Mesenchymal stem cell (in vitro differentiated cells and primary cell): ENCODE measurements at regions not wholly inside any gene's neighbourhood (a gene's known extent, or its start where the extent isn't known, plus 50 kb on each side); places are given as distances from the start of the nearest gene placed in this dataset.
"Not testable (repeated sequence)": the region's sequence is repeated elsewhere in the genome, so short reads cannot be mapped to it uniquely, and the experiment has no call there.

Source experiments
- DNase-seq: peaks from one replicate; pipeline ENCODE4 v3.0.0-alpha.2; 2013
- H2AFZ ChIP-seq: one replicate; pipeline ENCODE4 v1.6.1; 2013; ENCODE audit warnings: low read depth, mild to moderate bottlenecking, control low read depth, inconsistent platforms, low read length, moderate library complexity
- H2AK5ac ChIP-seq: 2 replicates; pipeline ENCODE4 v1.6.1; 2013; ENCODE audit warnings: low read length, moderate library complexity, mild to moderate bottlenecking, inconsistent platforms; ENCODE audit not compliant: severe bottlenecking
- H2BK120ac ChIP-seq: one replicate; pipeline ENCODE4 v1.6.1; 2013; ENCODE audit warnings: low read depth, mild to moderate bottlenecking, inconsistent platforms, low read length, moderate library complexity
- H2BK12ac ChIP-seq, 2 experiments: one replicate each; pipeline ENCODE4 v1.6.1; 2013; ENCODE audit warnings: inconsistent platforms in 2 of 2, low read length in 2 of 2, mild to moderate bottlenecking in 2 of 2, moderate library complexity in 2 of 2, control low read depth in 1 of 2
- H2BK15ac ChIP-seq: one replicate; pipeline ENCODE4 v1.6.1; 2013; ENCODE audit warnings: mild to moderate bottlenecking, low read depth, inconsistent platforms; ENCODE audit not compliant: poor library complexity, severe bottlenecking
- H2BK5ac ChIP-seq: 2 replicates; pipeline ENCODE4 v1.6.1; 2013; ENCODE audit warnings: low read depth, mild to moderate bottlenecking, low read length, control low read depth, inconsistent platforms; ENCODE audit not compliant: poor library complexity, severe bottlenecking
- H3K14ac ChIP-seq, 2 experiments: one replicate each; pipeline ENCODE4 v1.6.1; 2013; ENCODE audit warnings: inconsistent platforms in 2 of 2, low read length in 2 of 2, control low read depth in 1 of 2, mild to moderate bottlenecking in 1 of 2, moderate library complexity in 1 of 2
- H3K18ac ChIP-seq, 2 experiments: one replicate each; pipeline ENCODE4 v1.6.1; 2013; ENCODE audit warnings: inconsistent platforms in 2 of 2, low read length in 2 of 2, control low read depth in 1 of 2, low read depth in 1 of 2, mild to moderate bottlenecking in 1 of 2
- H3K23ac ChIP-seq, 2 experiments: one replicate each; pipeline ENCODE4 v1.6.1; 2013; ENCODE audit warnings: inconsistent platforms in 2 of 2, low read length in 2 of 2, mild to moderate bottlenecking in 2 of 2, moderate library complexity in 2 of 2, control low read depth in 1 of 2
- H3K27ac ChIP-seq: 2 replicates; pipeline ENCODE4 v1.5.1; 2013; ENCODE audit warnings: mild to moderate bottlenecking, moderate library complexity, low read length, control low read depth, inconsistent platforms; ENCODE audit not compliant: poor library complexity, severe bottlenecking
- H3K27me3 ChIP-seq, 2 experiments: 2 replicates each; pipeline versions ENCODE4 v1.6.1 to v1.7.0; 2013; ENCODE audit warnings: low read length in 2 of 2, mild to moderate bottlenecking in 2 of 2, moderate library complexity in 2 of 2, control low read depth in 1 of 2, inconsistent platforms in 1 of 2; ENCODE audit not compliant: control insufficient read depth in 1 of 2, insufficient read depth in 1 of 2
- H3K36me3 ChIP-seq, 2 experiments: 2 replicates each; pipeline versions ENCODE4 v1.6.1 to v1.7.0; 2013; ENCODE audit warnings: low read length in 2 of 2, control low read depth in 1 of 2, inconsistent platforms in 1 of 2, low read depth in 1 of 2, mild to moderate bottlenecking in 1 of 2; ENCODE audit not compliant: insufficient read depth in 2 of 2, control insufficient read depth in 1 of 2
- H3K4ac ChIP-seq, 2 experiments: one replicate each; pipeline ENCODE4 v1.6.1; 2013; ENCODE audit warnings: inconsistent platforms in 2 of 2, low read length in 2 of 2, mild to moderate bottlenecking in 2 of 2, moderate library complexity in 2 of 2, control low read depth in 1 of 2, low read depth in 1 of 2
- H3K4me1 ChIP-seq: 2 replicates; pipeline ENCODE4 v1.6.1; 2013; ENCODE audit warnings: low read depth, low read length, control low read depth; ENCODE audit not compliant: control insufficient read depth, insufficient read depth
- H3K4me2 ChIP-seq: 2 replicates; pipeline ENCODE4 v1.6.1; 2013; ENCODE audit warnings: low read length, mild to moderate bottlenecking, inconsistent platforms; ENCODE audit not compliant: poor library complexity, severe bottlenecking
- H3K4me3 ChIP-seq, 2 experiments: 2 replicates each; pipeline versions ENCODE4 v1.5.1 to v1.7.0; 2013; ENCODE audit warnings: low read length in 2 of 2, mild to moderate bottlenecking in 2 of 2, control low read depth in 1 of 2, low read depth in 1 of 2; ENCODE audit not compliant: insufficient read depth in 1 of 2
- H3K79me1 ChIP-seq: replicated peaks from 2 replicates; pipeline ENCODE4 v1.6.1; 2013; ENCODE audit warnings: mild to moderate bottlenecking, control low read depth, low read length, inconsistent platforms; ENCODE audit not compliant: poor library complexity, severe bottlenecking
- H3K9ac ChIP-seq: 2 replicates; pipeline ENCODE4 v1.7.0; 2013; ENCODE audit warnings: mild to moderate bottlenecking, low read length, moderate library complexity
- H3K9me3 ChIP-seq: 2 replicates; pipeline ENCODE4 v1.7.0; 2013; ENCODE audit warnings: mild to moderate bottlenecking, low read length; ENCODE audit not compliant: control insufficient read depth
- H4K8ac ChIP-seq: one replicate; pipeline ENCODE4 v1.6.1; 2013; ENCODE audit warnings: inconsistent platforms, mild to moderate bottlenecking, low read length, moderate library complexity
- H4K91ac ChIP-seq: one replicate; pipeline ENCODE4 v1.6.1; 2013; ENCODE audit warnings: mild to moderate bottlenecking, low read length, inconsistent platforms
- WGBS: methylation state at CpG from one replicate; pipeline ENCODE4 v1.1.7; 2013; ENCODE audit warnings: mixed read lengths; 5-methylcytosine and 5-hydroxymethylcytosine counted together

GRCh38 chr12:97886511-97887176 is 424.0 kb downstream of the RMST start:
- H2AFZ ChIP-seq = no peak overlapping the region
- no peaks in the 10 kb centered on the region for H3K4me1 ChIP-seq
- no peak overlapping the region for H3K4me3 ChIP-seq
- H4K8ac ChIP-seq = no peak overlapping the region
- H2BK5ac ChIP-seq = no peak overlapping the region
- no peaks in the 10 kb centered on the region for H3K36me3 ChIP-seq
- H2BK120ac ChIP-seq = no peak overlapping the region
- no peak overlapping the region for H3K4me2 ChIP-seq
- H3K23ac ChIP-seq = no peak overlapping the region
- WGBS = 97% methylated on average over 2 of the region's 4 CpGs
- H2BK15ac ChIP-seq = no peak overlapping the region
- no peaks in the 10 kb centered on the region for H3K27me3 ChIP-seq
- no peak overlapping the region for H3K9ac ChIP-seq
- H3K27ac ChIP-seq = no peak overlapping the region
- H4K91ac ChIP-seq = no peak overlapping the region
- H3K79me1 ChIP-seq = no peaks in the 10 kb centered on the region
- no peak overlapping the region for H3K4ac ChIP-seq
- no peak overlapping the region for H3K14ac ChIP-seq
- no peak overlapping the region for H2BK12ac ChIP-seq
- no peak for DNase-seq
- no peak overlapping the region for H2AK5ac ChIP-seq
- no peaks in the 10 kb centered on the region for H3K9me3 ChIP-seq
- no peak overlapping the region for H3K18ac ChIP-seq

GRCh38 chr12:97897881-97898280 is 435.3 kb downstream of the RMST start:
- not testable (repeated sequence) for H3K18ac ChIP-seq, H3K27ac ChIP-seq, H4K91ac ChIP-seq, H4K8ac ChIP-seq, H3K79me1 ChIP-seq, H3K9me3 ChIP-seq, H2AK5ac ChIP-seq, H2BK12ac ChIP-seq, H3K36me3 ChIP-seq, H2BK15ac ChIP-seq, H3K14ac ChIP-seq, H2BK120ac ChIP-seq, H3K9ac ChIP-seq, DNase-seq, H3K4me2 ChIP-seq, H3K4me3 ChIP-seq, H3K23ac ChIP-seq, H2BK5ac ChIP-seq, H3K27me3 ChIP-seq, H3K4me1 ChIP-seq
- Histone ChIP-seq H2AFZ (peak overlapping the region; percentile 27), H3K4ac (peak overlapping the region in 1 of 2 experiments; percentile 16)
- WGBS = 33% methylated on average over 6 of the region's 6 CpGs

- Histone ChIP-seq H3K9ac (no peak overlapping the region), H3K4me2 (no peak overlapping the region), H3K4ac (no peak overlapping the region), H2BK15ac (no peak overlapping the region), H3K4me3 (no peak overlapping the region), H3K9me3 (no peaks in the 10 kb centered on the region), H3K23ac (no peak overlapping the region), H2AFZ (no peak overlapping the region), H3K18ac (no peak overlapping the region), H2BK5ac (no peak overlapping the region), H4K91ac (no peak overlapping the region), H3K27ac (no peak overlapping the region), H3K14ac (no peak overlapping the region), H2AK5ac (no peak overlapping the region), H2BK12ac (no peak overlapping the region), H3K4me1 (peaks cover 2% of the 10 kb centered on the region), H3K79me1 (no peaks in the 10 kb centered on the region), H4K8ac (no peak overlapping the region), H3K36me3 (no peaks in the 10 kb centered on the region), H2BK120ac (no peak overlapping the region), H3K27me3 (no peaks in the 10 kb centered on the region)
- DNase-seq = no peak
Measured at GRCh38 chr12:97899529-97899928, 436.9 kb downstream of the RMST start.

GRCh38 chr12:97899956-97900355 is 437.4 kb downstream of the RMST start:
- H3K4me1 ChIP-seq = peaks cover 2% of the 10 kb centered on the region
- H2AFZ ChIP-seq = no peak overlapping the region
- H3K4me3 ChIP-seq = no peak overlapping the region
- 65% methylated on average over 1 of the region's 1 CpG for WGBS
- no peaks in the 10 kb centered on the region for H3K9me3 ChIP-seq
- H4K8ac ChIP-seq = no peak overlapping the region
- H3K9ac ChIP-seq = no peak overlapping the region
- no peak overlapping the region for H2BK120ac ChIP-seq
- no peaks in the 10 kb centered on the region for H3K36me3 ChIP-seq
- H3K27ac ChIP-seq = no peak overlapping the region
- H3K23ac ChIP-seq = no peak overlapping the region
- H3K79me1 ChIP-seq = no peaks in the 10 kb centered on the region
- H3K4me2 ChIP-seq = no peak overlapping the region
- no peak overlapping the region for H3K14ac ChIP-seq
- H4K91ac ChIP-seq = no peak overlapping the region
- peak; percentile 8 for DNase-seq
- no peak overlapping the region for H2BK12ac ChIP-seq
- no peak overlapping the region for H2AK5ac ChIP-seq
- no peaks in the 10 kb centered on the region for H3K27me3 ChIP-seq
- no peak overlapping the region for H3K4ac ChIP-seq
- H2BK15ac ChIP-seq = no peak overlapping the region
- no peak overlapping the region for H3K18ac ChIP-seq
- no peak overlapping the region for H2BK5ac ChIP-seq
